ENCODE measurements at regions not wholly inside any gene's neighbourhood (a gene's known extent, or its start where the extent isn't known, plus 50 kb on each side); places are given as distances from the start of the nearest gene placed in this dataset.

DNA sequence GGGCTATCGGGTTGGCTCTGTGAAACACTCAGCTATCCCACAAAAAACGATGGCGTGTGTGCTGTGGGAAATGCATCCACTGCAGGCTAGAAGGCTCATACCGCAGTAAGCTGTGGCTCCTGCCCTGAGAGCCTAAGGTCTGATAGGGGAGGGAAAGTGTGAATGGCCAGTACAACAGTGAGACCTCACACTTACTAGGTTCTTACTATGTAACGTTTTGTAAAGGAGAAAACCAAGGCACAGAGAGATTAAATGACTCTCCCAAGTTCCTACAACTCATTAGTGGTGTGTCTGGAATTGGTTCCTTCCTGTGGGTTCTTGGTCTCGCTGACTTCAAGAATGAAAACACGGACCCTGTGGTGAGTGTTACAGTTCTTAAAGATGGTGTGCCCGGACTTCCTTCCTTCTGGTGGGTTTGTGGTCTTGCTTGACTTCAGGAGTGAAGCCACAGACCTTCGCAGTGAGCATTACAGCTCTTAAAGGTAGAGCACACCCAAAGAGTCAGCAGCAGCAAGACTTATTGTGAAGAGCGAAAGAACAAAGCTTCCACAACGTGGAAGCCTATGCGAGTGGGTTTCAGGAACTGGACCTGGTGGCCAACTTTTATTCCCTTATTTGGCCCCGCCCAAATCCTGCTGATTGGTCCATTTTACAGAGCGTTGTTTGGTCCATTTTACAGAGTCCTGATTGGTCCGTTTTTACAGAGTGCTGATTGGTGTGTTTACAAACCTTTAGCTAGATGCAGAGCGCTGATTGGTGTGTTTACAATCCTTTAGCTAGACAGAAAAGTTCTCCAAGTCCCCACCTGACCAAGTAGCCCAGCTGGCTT, 161.7 kb downstream of the POLR2M start:
- no peak overlapping the region for H3K4me3 ChIP-seq
- no peaks in the 10 kb centered on the region for H3K36me3 ChIP-seq
- WGBS, 2 donors, result 83 to 85% methylated on average over 16 of the region's 16 CpGs
- H3K4me1 ChIP-seq, result no peaks in the 10 kb centered on the region
- DNase-seq (ENCODE audit: low spot score in 2 of 2), result no peak
- no peak overlapping the region for H3K27ac ChIP-seq
- TF ChIP-seq EP300 (IDR thresholded peaks at IDR 0.05), result no peak
- TF ChIP-seq, protein P1, sequence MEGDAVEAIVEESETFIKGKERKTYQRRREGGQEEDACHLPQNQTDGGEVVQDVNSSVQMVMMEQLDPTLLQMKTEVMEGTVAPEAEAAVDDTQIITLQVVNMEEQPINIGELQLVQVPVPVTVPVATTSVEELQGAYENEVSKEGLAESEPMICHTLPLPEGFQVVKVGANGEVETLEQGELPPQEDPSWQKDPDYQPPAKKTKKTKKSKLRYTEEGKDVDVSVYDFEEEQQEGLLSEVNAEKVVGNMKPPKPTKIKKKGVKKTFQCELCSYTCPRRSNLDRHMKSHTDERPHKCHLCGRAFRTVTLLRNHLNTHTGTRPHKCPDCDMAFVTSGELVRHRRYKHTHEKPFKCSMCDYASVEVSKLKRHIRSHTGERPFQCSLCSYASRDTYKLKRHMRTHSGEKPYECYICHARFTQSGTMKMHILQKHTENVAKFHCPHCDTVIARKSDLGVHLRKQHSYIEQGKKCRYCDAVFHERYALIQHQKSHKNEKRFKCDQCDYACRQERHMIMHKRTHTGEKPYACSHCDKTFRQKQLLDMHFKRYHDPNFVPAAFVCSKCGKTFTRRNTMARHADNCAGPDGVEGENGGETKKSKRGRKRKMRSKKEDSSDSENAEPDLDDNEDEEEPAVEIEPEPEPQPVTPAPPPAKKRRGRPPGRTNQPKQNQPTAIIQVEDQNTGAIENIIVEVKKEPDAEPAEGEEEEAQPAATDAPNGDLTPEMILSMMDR (IDR thresholded peaks at IDR 0.05), result no peak
- no peak for TF ChIP-seq POLR2A (IDR thresholded peaks at IDR 0.05)
- H3K9me3 ChIP-seq, result no peaks in the 10 kb centered on the region
- H3K27me3 ChIP-seq, result peaks cover 0 to 27% of the 10 kb centered on the region in 2 donors

DNA sequence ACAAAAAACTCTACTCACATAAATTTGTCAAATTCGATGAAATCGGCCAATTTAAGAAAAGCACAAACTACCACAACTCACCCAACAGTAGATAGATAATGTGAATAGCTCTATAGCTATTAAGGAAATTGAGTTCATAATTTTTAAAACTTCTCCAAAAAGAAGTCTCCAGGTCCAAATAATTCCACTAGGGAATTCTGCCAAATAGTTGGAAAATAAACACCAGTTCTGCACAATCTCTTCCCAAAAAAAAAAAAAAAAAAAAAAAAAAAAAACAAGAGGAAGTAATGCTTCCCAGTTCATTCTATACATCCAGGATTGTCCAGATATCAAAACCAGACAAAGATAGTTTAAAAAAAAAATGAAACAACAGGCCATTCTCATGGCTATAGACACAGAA, 164.2 kb downstream of the POLR2M start:
- no peaks in the 10 kb centered on the region for H3K36me3 ChIP-seq
- peaks cover 0 to 27% of the 10 kb centered on the region in 2 donors for H3K27me3 ChIP-seq
- H3K4me3 ChIP-seq, result no peak overlapping the region
- H3K27ac ChIP-seq, result no peak overlapping the region
- WGBS, 2 donors, result 94 to 97% methylated on average over 2 of the region's 2 CpGs
- TF ChIP-seq, protein P1 (IDR thresholded peaks at IDR 0.05), result no peak
- TF ChIP-seq EP300 (IDR thresholded peaks at IDR 0.05), result no peak
- TF ChIP-seq POLR2A (IDR thresholded peaks at IDR 0.05), result no peak
- no peak for DNase-seq (ENCODE audit: low spot score in 2 of 2)
- H3K4me1 ChIP-seq, result no peaks in the 10 kb centered on the region
- H3K9me3 ChIP-seq, result peaks cover 0 to 15% (median 6%) of the 10 kb centered on the region in 4 donors

DNA sequence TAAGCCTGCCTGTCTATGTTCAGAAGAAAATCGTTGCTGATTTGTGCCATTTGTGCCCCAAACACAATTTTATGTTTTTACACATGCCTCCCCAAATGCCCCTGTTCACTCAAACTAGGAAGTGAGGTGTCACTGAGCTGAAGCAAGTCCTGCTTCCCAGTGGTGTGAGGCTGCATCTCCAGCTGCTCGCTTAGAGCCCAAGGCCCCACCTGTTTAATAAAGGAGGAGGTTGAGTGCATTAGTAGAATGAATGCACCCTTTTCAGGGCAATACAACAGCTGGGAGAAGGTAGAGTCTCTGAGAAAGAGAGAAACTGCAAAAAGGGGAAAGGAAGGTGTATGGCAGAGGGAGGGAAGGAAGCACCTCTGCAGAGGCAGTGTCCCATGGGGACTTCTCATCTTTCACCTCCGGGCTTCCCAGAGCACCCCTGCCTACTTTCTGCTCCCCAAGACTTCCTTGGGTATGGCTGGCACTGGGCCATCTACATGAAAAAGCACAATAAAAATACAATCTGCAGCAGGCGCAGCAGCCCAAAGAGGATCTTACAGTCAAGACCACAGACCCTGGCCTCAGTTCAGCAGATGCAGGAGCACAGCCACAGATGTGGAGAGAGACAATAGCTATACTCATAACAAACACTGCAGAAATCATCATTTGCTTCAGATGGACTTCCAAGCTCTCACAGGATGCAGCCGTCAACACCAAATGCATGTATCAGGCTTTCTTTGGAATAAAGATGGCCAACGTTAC, 165.9 kb downstream of the POLR2M start:
- H3K36me3 ChIP-seq, result no peaks in the 10 kb centered on the region
- H3K4me3 ChIP-seq, result no peak overlapping the region
- peaks cover 0 to 24% of the 10 kb centered on the region in 2 donors for H3K27me3 ChIP-seq
- 45 to 54% methylated on average over 6 of the region's 6 CpGs for WGBS, 2 donors
- peaks cover 0 to 23% (median 10%) of the 10 kb centered on the region in 4 donors for H3K9me3 ChIP-seq
- TF ChIP-seq, protein P1 (IDR thresholded peaks at IDR 0.05), result no peak
- TF ChIP-seq POLR2A (IDR thresholded peaks at IDR 0.05) (no peak), EP300 (IDR thresholded peaks at IDR 0.05) (no peak)
- no peak for DNase-seq (ENCODE audit: low spot score in 2 of 2)
- H3K27ac ChIP-seq, result no peak overlapping the region
- no peaks in the 10 kb centered on the region for H3K4me1 ChIP-seq

DNA sequence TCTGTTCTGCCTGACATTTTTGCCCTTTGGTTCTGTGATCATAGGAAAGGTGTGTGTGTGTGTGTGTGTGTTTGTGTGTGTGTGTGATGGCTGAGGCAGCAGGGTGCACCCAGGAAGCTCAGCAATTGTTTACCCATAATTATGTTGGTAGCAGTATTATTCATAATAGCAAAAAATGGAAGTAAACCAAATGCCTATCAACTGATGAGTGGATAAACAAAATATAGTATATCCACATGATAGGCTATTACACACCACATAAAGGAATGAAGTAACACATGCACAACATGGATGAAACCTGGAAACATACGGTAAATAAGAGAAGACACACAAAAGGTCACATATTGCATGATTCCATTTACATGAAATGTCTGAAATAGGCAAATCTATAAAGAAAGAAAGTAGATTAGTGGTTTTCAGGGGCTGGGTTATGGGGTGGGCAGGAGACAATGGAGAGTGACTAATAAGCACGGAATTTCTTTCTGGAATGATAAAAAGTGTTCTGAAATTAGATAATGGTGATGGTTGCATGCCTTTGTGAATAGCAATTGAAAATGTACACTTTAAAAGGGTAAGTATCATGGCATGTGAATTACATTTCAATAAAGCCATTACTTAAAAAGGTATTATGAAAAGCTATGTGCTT, 167.2 kb downstream of the POLR2M start:
- Histone ChIP-seq H3K36me3 (no peaks in the 10 kb centered on the region), H3K4me3 (no peak overlapping the region), H3K9me3 (peaks cover 0 to 23% (median 10%) of the 10 kb centered on the region in 4 donors), H3K4me1 (no peaks in the 10 kb centered on the region), H3K27me3 (peaks cover 0 to 17% of the 10 kb centered on the region in 2 donors), H3K27ac (no peak overlapping the region)
- no peak for TF ChIP-seq POLR2A (IDR thresholded peaks at IDR 0.05)
- TF ChIP-seq, protein P1 (IDR thresholded peaks at IDR 0.05), result no peak
- TF ChIP-seq EP300 (IDR thresholded peaks at IDR 0.05), result no peak
- 80 to 82% methylated on average over 2 of the region's 2 CpGs for WGBS, 2 donors
- DNase-seq (ENCODE audit: low spot score in 2 of 2), result no peak

All from tibial nerve (tissue), 4 donors.